ENCODE measurements at regions not wholly inside any gene's neighbourhood (a gene's known extent, or its start where the extent isn't known, plus 50 kb on each side); places are given as distances from the start of the nearest gene placed in this dataset.
"Not testable (repeated sequence)": the region's sequence is repeated elsewhere in the genome, so short reads cannot be mapped to it uniquely, and the experiment has no call there.

DNA sequence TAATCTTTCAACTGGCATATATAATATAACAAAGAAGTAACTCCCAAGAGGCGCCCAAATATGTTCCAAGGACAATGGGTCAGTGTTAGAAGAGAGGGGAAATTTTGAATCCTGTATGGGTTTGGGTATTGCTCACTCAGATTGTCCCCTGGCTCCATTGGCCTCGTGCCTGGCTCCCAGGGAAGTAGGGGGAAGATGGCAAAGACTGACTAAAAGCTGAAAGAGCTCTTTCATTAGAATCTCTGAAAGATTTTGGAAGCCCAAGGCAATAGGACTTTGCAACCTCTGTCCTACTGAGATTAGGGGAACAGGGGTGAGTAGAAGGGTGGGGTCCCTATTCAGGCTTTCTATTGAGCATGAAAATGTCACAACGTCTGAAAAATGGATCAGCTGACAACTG lies 1272.8 kb upstream of the ZEB2 start:
- no peak for DNase-seq

DNA sequence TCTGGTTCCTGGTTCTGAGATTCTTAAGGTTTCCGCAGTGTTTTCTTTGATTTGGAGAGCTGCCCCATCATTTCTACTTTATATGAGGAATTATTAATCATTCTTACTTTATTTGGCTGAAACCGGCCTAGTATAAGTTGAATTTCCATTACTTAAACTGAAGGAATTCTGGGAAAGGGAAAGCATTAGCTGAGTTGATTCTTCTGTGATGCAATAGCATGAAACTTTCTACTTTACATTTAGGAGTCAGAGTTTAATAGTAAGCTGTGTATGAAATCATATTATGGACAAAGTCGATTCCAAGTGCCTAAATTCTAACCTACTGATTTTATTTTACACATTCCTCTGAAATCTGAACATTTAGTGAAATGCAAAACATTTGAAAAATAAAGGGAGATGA lies 1269.7 kb upstream of the ZEB2 start:
- DNase-seq, result no peak

DNA sequence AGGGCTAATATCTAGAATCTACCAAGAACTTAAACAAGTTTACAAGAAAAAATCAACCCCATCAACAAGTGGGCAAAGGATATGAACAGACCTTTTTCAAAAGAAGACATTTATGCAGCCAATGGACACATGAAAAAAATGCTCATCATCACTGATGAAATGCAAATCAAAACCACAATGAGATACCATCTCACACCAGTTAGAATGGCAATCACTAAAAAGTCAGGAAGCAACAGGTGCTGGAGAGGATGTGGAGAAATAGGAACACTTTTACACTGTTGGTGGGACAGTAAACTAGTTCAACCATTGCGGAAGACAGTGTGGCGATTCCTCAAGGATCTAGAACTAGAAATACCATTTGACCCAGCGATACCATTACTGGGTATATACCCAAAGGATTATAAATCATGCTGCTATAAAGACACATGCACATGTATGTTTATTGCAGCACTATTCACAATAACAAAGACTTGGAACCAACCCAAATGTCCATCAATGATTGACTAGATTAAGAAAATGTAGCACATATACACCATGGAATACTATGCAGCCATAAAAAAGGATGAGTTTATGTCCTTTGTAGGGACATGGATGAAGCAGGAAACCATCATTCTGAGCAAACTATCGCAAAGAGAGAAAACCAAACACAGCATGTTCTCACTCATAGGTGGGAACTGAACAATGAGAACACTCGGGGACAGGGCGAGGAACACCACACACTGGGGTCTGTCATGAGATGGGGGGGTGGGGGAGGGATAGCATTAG lies 1267.9 kb upstream of the ZEB2 start:
- DNase-seq, result not testable (repeated sequence)

DNA sequence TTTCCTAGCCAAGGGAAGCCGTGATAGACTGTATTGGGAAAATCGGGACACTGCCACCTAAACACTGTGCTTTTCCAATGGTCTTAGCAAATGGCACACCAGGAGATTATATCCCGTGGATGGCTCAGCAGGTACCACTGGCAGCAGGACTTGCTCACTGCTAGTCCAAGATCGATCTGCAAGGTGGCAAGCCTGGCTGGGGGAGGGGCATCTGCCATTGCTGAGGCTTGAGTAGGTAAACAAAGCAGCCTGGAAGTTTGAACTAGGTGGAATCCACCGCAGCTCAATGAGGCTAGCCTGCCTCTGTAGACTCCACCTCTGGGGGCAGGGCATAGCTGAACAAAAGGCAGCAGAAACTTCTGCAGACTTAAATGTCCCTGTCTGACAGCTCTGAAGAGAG lies 1262.7 kb upstream of the ZEB2 start:
- not testable (repeated sequence) for DNase-seq

DNA sequence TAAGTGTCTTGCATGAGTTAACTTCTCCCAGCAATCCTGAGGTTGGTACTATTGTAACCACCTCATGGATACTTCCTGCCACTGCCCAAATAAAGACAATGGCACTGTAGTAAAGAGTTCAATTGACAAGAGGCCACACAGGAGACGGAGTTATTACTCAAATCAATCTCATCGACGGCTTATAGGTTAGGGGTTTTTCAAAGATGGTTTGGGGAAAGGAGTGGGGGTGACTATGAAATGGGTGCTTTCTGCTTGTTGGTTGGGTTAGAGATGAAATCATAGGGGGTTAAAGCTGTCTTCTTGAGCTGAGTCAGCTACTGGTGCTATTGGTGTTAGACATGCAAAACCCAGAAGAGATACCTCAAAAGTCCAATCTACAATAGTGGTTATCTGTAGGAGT lies 1258.0 kb upstream of the ZEB2 start:
- DNase-seq, result no peak

DNA sequence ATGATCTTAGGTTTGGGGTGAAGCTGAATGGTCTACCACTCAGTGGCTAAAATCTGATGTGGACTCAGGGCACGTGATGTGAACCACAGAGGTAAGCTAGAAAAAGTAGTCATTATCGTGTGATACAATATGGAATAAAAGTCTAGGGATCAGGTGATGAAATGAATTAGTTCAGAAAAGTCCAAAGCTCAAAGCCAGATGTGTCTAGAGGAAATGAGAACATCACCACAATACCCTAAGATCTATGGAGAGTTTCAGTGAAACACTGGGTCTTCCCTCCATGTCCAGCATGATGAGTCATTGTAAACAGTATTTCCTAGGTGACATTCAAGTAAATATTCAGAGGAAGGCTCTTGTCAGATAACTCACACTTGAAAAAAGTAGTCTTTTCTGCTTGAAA lies 1257.4 kb upstream of the ZEB2 start:
- no peak for DNase-seq

DNA sequence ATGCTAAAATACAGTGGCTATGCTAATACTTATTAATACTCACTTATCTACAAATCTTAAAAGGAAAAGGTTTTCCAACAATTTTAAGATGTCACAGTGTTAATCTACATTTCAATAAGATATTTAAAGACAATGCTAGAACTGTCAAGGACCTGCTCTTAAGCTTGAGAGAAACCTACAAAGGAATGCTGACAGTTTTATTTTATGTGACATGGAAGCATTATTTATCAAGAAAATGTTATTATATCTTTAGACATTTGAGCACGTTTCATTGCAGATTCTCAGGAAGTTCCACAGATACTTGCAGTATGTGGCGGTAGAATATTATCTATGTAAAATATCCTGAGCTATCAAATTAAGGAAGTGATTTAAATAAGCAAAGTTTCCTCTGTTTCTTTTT lies 1255.7 kb upstream of the ZEB2 start:
- no peak for DNase-seq

DNA sequence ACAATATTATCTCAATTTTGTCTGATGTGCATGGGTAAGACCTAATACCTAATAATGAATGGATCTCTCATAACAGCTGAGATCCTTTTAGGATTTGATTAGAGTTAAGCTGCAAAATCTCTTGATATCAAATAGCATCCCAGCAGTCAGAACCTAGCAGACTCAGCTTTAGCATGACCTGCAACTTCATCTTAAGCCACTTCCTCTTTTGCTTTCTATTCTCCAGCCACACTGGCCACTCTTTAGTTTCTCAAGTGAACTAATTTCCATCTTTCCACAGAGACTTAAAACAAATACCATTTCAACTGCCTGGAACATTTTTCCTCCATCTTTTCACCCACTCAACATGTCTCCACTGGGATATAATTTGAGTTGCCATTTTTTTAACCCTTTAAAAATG lies 1251.6 kb upstream of the ZEB2 start:
- DNase-seq, result no peak

DNA sequence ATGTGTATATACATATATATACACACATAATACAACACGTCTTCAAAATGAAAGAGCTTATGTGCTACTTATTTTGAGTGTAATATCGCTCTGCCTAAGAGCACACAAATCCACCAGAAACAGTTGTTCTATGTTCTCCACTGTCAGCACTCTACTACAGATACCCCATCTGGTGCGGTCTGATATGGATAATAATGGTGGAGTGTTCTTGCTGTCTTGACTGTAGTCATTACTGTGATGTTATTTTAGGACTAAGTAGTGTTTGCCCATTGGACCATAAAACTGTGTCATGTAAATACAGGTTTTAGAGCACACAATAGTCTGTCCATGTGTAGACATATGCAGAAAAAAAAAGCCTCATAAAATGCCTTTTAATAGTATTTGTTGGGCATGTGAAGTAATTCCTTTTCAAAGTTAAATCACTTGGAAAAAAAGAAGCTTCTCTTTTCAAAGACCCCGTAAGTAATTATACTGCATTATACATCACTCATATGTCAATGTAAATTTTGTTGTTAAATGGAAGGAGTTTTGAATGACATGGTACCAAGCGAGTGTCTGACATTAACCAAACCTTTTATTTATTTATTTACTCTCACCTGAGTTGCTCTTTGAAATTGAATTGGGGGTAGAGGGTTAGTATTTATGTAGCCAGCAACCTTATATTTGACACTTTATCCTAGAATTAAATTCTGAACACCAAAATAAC lies 1249.2 kb upstream of the ZEB2 start:
- DNase-seq, result peak; percentile 65

DNA sequence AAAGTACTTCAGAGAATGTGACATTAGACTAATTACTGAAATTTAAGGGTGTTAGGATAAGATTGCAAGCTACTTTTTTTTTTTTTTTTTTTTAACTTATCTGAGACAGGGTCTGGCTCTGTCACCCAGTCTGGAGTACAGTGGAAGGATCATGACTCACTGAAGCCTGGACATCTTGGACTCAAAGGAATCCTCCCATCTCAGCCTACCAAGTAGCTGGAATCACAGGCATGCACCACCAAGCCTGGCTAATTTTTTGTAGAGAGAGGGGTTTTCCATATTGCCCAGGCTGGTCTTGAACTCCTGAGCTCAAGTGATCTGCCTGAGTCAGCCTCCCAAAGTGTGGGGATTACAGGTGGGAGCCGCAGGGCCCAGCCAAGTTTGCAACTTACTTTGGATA lies 1246.0 kb upstream of the ZEB2 start:
- DNase-seq, result no peak

DNA sequence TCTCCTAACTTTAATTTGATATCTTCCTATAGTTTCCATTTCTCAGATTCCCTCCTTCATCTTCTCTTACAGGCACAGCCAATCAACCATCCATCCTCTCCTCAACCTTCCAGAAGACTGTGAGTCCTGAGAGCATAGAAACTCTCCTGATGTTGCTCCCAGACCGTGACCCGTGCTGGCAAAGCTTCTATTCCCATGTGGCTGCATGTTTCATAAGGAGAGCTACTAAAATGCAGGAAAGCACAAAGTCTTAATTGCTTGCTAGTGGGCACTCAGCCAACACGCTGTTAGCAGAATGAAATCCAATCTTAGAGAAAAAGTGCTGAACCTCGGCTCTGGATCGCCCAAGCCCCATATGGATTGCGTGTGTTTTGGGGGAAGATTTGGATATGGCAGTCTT lies 1244.7 kb upstream of the ZEB2 start:
- peak; percentile 96 for DNase-seq

DNA sequence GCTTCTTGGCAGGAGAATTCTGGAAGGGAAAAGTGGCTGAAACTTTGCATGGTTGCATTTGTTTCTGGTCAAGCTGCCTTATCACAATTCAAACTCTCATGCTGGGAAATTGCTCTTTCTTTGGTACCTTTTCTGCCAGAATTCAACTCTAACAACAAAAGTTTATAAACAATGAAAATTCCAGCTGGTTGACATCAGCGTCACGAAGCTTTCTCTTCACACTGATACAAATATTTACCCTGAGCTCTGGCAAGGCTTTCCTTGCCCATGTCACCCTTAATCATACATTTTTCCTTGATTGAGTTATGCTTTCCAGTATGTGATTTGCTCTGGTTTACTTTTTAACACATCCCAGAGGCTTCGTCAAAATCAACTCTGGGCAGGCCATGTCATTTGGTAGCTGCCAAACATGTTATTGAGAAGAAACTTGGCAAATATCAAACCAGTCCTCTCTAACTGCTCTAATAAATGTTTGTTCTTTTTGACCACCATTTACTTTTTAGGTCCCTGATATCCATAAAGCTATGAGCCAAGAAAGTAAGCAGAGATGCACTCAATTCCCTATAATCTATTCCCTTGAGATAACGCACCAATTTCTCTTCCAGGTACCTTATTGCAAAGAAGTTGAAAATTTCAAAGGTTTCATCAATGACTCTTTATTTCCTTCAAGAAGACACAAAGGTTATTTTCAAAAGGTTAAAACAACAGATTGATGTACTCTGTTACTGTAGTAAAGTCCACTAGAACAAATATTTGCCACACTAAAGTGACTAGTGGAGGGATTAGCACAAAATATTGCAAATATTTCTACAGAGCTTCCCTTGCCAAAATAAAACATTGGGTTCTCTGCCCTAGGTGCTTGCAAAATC lies 1241.1 kb upstream of the ZEB2 start:
- DNase-seq, result no peak

DNA sequence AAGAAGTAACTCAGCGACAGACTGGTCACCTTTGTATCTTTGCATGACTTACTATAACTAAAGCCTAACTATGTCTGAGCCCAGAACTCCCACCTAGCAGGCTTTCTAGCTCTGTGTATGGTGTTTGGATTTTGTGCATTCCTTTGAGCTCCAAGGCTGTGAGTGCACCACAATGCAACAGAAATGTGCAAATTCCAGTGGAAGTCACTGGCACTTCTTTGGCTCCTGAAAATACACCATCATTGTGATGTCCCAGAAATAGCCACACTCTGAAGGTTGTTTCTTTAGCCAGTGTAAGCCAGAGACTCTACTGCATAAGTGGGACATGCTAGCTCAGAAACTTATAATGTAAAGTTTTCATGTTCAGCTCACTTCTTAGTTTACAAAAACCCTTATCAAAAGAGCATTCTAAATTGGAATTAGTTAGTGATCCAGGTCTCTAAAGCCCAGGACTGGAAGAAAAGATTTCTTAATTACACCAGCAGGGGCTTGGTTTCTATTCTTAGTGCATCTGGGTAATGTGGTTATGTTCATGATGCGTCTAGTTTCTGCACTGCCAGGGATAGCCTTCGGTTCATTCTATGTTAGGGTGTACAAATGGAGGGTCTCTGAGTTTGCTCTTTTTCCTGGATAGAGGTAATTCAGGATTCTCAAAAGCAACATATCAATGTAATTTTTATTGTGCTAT lies 1239.5 kb upstream of the ZEB2 start:
- no peak for DNase-seq

DNA sequence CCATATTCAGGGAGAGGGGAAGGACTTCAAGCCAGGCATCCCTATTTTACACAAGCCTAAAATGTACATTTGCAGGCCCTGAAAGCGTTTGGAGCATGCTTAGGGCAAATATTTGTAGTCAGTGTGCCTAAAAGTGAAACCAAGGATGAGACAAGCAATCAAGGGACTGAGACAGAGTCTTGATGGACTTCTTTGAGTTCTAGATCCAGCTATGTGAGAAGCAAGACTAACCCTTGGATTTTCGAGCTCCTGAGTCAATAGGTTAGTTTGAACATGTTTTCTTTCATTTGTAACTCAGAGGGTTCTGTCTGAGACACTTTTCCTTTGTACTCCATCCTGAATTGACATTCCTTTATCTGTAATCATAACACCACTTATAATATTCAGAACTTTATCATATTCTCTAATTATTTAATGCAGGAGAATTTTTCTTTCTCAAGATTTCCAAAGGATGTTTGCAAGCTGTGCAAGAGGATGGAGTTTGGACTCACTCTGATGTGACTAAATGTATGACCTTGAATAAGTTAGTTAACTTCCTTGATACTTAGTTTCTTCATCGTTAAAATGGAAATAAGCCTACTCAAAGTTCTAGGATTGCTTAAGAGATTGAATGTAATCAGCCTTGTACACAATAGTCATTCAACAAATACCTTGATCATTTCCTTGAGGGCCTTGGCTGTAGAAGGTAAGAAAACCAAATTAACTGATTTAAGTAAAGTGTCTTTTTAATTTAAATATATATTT lies 1237.8 kb upstream of the ZEB2 start:
- no peak for DNase-seq

DNA sequence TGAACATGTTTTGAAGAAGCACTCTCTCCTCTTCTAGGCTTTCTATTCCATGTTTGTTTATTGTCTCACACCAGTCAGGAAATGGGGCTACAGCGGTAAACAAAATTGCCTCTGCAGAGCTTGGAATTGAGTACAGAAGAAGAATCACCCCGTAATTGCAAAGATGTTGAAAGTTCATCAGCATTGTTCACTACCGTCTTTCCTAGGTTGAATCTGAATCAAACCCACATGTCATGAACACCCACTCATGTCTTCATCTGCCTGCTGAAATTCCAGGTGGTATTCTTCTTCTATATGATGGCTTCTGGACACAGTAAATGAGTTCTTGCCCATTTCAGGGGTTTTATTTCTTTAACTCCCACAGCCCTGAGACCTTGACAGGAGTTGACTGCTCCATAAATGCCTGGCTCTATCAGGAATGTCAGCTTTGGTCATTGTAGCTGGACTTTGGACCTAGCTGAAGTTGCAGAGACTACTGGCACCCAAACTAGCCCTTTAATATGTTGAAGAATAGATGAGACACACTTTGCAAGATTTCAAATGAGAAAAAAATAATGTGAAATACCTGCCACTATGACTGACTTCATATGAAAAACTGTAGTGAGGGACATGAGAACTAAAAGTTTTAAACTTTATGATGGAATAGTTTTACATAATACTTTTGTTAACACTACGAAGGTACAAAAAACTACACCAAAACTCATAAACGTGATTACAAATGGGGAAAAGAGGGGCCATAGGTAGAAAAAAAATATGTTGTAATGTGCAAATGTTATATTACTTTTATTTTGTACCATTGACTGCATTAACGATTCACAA lies 1235.3 kb upstream of the ZEB2 start:
- DNase-seq, result no peak

DNA sequence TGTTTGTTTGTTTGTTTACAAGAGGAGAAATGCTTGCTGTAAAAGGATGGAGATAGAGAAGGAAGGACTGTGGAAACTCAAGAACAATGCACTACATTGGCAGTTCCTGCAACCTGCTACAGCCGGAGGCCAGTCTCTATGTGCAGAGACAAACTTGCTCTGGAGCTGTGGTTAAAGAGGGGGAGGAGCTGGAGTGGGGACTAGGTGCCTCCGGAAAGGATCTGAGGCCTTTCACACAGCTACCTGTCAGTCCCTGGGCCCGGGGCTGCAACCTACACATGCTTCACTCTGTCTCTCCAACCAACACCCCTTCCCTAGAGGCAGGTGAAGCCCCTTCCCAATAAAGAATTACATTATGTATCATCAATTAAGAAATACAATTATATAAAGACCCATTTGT lies 1234.0 kb upstream of the ZEB2 start:
- no peak for DNase-seq

DNA sequence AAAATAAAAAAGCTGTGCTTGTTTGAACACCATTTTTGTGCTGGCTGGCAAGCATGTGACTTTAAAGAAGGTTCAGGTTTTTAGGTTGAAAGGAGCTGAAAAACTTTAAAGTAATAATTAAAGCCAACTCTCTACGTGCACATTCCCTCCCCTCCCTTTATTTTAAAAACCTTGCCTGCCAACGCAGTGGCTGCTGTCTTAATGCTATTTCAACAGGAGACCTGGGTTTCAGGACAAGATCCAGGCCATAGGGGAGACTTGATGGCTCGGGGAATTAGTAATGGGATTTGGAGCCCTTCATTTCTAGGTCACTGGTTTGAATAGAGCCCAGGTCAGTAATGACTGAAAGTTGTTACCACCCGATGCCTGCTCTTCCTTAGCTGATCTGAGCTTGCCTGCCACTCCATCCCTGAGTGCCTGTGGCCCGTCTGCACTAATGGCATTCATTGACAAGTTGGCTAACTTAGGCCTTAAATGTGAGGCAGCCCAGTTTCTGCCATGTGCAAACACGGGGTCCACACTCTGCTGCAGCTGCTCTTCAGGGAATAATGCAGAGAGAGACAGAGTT lies 1233.2 kb upstream of the ZEB2 start:
- DNase-seq, result no peak

DNA sequence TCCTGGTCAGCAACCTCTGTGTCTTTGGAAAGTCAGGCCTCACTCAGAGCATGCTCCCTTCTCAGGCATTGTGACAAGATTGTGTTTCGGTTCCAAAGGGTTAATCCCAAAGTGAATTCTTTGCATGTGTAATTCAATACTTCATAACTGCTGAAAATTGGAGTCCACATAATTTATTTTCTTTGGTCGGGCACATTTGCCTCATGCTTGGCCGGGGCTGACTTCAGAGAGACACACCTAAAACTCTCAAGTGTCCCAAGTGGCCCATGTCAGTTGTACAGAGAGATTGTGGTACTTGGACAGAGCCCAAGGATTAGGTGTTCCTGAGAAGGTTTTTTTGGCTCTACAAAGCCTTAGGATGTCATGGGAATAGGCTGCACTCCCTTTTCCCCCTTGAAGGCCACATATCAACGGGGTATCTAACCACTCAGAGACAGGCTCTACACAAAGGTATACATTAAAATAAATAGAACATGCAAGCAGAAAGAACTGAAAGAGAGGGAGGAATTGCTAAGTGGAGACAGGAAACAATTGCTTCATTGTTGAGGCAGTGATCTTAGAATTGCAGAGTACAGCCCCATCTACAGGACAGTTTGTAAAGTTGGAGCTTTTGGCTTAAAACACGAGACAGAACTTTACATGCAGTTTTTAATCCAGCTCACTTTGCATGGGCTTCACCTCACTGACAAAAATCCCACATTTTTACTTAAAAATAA lies 1232.3 kb upstream of the ZEB2 start:
- peak; percentile 52 for DNase-seq

DNA sequence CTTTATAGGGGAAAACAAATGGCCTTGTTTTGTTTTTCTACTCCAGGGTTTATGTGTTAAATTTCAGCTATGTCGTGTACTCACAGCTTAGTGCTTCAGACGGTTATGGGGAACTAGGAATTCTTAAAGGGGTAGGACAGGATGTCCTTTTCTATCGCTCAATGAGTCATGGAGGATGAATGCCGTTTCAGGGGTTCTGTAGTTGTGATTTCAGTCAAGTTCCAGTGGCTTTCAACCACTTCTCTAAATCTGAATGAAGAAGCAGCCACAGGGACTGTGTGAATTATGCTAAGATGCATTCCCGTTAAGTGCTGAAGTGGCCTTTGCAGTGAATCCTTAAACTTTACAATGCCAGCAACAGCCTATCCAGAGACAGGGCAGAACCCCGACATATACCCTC lies 1231.7 kb upstream of the ZEB2 start:
- no peak for DNase-seq

DNA sequence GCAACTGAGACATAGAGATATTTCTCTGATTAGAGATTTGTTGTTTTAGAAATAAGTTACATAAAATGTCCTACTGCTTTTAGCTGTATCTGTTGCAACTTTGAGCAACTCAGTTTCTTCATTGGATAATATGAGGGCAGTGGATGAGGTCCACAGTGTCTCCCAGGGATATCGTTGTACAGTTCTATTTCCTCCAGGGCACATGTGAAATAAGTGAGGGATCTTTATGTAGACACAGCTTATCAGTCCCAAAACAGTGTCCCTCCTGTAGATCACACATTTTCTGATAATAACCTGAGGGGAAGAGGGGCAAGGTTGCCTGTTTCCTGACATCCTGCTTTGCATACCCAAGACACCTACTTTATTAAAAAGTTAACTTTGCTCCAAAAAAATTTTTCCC lies 1231.2 kb upstream of the ZEB2 start:
- DNase-seq, result no peak
